ENCODE measurements at regions not wholly inside any gene's neighbourhood (a gene's known extent, or its start where the extent isn't known, plus 50 kb on each side); places are given as distances from the start of the nearest gene placed in this dataset.

DNA sequence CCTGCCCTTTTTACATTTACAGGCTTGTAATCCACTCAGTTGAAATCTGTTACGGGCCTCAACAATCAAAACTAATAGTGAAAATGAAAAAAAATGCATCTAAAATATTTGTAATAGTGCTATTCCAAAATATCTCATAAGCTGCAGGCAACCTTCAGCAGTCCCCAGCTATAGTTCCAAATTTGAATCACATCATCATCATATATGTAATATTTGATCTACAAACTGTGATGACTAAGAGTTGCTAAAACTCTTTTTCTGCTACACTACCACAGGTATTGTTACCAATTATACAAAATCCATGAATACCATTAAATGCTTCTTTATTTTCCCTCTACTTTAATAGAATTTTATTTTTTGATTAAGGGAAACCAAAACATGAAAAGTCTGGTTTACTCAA lies 121.4 kb upstream of the RFC3 start:
- Mint-ChIP-seq H3K4me3 (no peak overlapping the region), H3K36me3 (no peaks in the 10 kb centered on the region), H3K9me3 (peaks cover 3% of the 10 kb centered on the region in 2 donors), H3K4me1 (no peaks in the 10 kb centered on the region), H3K27ac (no peak overlapping the region), H3K27me3 (no peaks in the 10 kb centered on the region)
- ATAC-seq (replicated peaks) (no peak), DNase-seq (no peak)

DNA sequence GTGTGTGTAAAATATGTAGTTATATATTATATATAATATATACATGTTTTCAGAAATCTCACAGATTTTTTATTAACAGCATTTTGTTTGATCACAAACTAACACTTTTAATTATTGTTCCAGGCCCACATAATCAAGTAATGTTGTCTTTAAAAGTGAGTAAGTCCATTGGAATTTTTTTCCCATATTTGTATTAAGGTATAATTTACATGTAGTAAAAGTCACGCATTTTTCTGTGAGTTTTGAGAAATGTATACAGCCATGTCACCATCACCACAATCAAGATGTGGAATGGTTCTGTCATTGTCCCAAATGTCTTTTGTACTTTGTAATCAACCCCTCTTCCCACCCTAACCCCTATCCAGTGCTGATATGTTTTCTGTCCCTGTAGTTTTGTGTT lies 120.0 kb upstream of the RFC3 start:
- no peaks in the 10 kb centered on the region for H3K4me1 Mint-ChIP-seq
- no peak overlapping the region for H3K4me3 Mint-ChIP-seq
- peaks cover 3 to 8% of the 10 kb centered on the region in 2 donors for H3K27me3 Mint-ChIP-seq
- H3K36me3 Mint-ChIP-seq = no peaks in the 10 kb centered on the region
- H3K9me3 Mint-ChIP-seq = peaks cover 3 to 5% of the 10 kb centered on the region in 2 donors
- no peak for ATAC-seq (replicated peaks)
- DNase-seq = no peak
- no peak overlapping the region for H3K27ac Mint-ChIP-seq

DNA sequence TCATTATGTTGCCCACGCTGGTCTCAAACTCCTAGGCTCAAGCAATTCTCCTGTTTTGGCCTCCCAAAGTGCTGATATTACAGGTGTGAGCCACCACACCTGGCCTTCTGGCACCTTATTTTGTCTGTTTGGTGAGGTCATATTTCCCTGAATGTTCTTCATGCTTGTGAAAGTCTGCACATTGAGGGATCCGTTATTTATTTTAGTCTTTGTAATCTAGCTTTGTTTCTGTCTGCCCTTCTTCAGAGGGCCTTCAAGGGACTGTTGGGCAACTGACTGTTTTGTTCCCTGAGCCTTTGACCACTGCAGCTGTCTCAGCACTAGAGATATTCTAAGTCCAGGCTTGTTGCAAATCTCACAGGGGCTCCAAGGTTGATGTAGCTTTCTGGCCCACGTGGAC lies 110.5 kb upstream of the RFC3 start:
- Mint-ChIP-seq H3K4me1 (no peaks in the 10 kb centered on the region), H3K36me3 (peaks cover 10 to 16% of the 10 kb centered on the region in 2 donors), H3K27me3 (peaks cover 24 to 30% of the 10 kb centered on the region in 2 donors), H3K9me3 (peaks cover 25 to 27% of the 10 kb centered on the region in 2 donors), H3K4me3 (no peak overlapping the region), H3K27ac (no peak overlapping the region)
- no peak for DNase-seq
- ATAC-seq (replicated peaks) = no peak

DNA sequence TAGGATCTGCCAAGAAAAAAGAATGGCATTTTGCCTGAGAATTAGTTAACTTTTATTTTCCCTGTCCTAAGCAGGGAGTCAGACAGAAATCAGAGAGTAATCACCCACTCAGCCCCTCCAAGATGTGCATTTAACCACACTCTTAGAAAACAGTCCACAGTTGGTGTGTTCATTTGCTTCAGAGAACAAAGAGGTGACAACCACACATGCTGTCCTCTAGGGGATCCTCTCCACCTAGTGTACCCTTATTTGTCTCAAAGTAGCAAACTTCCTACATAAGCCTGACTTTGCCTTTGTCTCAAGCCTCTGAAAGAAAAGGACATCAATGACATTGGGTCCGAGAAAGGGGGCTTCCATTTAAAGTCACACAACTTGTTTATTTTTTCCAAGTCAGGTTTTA lies 107.0 kb upstream of the RFC3 start:
- peaks cover 10 to 15% of the 10 kb centered on the region in 2 donors for H3K27me3 Mint-ChIP-seq
- ATAC-seq (replicated peaks) (no peak), DNase-seq (no peak)
- peaks cover 6 to 7% of the 10 kb centered on the region in 2 donors for H3K36me3 Mint-ChIP-seq
- no peaks in the 10 kb centered on the region for H3K4me1 Mint-ChIP-seq
- peaks cover 12 to 16% of the 10 kb centered on the region in 2 donors for H3K9me3 Mint-ChIP-seq
- H3K4me3 Mint-ChIP-seq = no peak overlapping the region
- H3K27ac Mint-ChIP-seq = no peak overlapping the region

DNA sequence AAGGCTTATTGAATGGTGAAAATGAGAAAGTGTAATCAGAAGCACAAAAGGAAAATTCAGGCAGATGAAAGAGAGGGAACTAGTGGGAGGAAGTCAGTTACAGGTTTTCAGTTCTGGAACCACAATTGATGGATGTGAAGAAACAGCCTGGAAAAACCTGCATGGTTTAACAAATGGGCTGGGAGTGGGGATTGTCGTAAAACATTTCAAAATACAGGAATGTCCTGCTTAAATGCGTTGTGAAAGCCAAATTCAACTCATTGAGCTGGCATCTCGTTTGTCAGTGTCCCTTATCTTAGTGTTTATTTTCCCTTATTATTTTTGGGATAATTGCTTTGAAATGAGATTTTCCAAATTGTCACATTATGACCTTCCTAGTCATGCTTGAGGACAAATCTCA lies 106.5 kb upstream of the RFC3 start:
- DNase-seq (no peak), ATAC-seq (replicated peaks) (no peak)
- no peaks in the 10 kb centered on the region for H3K4me1 Mint-ChIP-seq
- peaks cover 9 to 15% of the 10 kb centered on the region in 2 donors for H3K27me3 Mint-ChIP-seq
- peaks cover 10 to 12% of the 10 kb centered on the region in 2 donors for H3K9me3 Mint-ChIP-seq
- H3K36me3 Mint-ChIP-seq = peaks cover 6% of the 10 kb centered on the region in 2 donors
- H3K27ac Mint-ChIP-seq = no peak overlapping the region
- H3K4me3 Mint-ChIP-seq = no peak overlapping the region

DNA sequence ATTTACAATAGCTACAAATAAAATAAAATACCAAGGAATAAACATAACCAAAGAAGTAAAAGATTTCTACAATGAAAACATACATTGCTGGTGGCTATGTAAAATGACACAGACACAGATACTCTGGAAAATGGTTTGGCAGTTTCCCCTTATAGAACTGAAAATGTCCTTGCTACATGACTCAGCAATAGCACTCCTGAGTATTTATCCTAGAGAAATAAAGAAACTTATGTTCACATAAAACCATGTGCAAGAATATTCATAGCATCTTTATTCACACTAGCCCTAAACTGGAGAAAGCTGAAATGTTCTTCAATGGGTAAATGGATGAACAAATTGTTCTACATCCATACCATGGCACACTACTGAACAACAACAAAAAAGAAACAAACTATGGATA lies 100.2 kb upstream of the RFC3 start:
- DNase-seq (no peak), ATAC-seq (replicated peaks) (no peak)
- H3K9me3 Mint-ChIP-seq = peaks cover 3 to 4% of the 10 kb centered on the region in 2 donors
- no peak overlapping the region for H3K4me3 Mint-ChIP-seq
- no peaks in the 10 kb centered on the region for H3K36me3 Mint-ChIP-seq
- peaks cover 5 to 16% of the 10 kb centered on the region in 2 donors for H3K27me3 Mint-ChIP-seq
- H3K27ac Mint-ChIP-seq = no peak overlapping the region
- H3K4me1 Mint-ChIP-seq = peaks cover 0 to 6% of the 10 kb centered on the region in 2 donors

DNA sequence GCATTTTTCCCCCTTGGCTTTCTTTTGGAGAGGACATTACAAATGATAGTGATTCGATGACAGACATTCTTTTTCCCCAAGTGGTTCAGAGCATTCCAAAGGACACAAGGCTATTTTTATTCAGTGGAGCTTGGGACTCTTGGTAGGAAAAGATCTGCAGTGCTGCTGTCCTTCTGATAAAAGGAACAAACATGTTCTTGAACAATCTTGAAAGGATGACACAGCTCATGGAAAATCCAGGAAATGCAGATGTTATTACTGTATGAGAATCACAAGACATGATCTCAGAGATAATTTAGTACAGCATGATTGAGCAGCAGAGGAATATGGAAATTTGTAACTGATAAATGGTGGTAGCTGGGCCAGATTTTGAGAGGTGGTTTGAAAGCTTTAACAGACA lies 96.2 kb upstream of the RFC3 start:
- ATAC-seq (replicated peaks) = no peak
- H3K4me3 Mint-ChIP-seq = no peak overlapping the region
- DNase-seq = no peak
- H3K9me3 Mint-ChIP-seq = no peaks in the 10 kb centered on the region
- H3K27ac Mint-ChIP-seq = no peak overlapping the region
- H3K4me1 Mint-ChIP-seq = peaks cover 0 to 11% of the 10 kb centered on the region in 2 donors
- H3K36me3 Mint-ChIP-seq = no peaks in the 10 kb centered on the region
- H3K27me3 Mint-ChIP-seq = peaks cover 0 to 41% of the 10 kb centered on the region in 2 donors

DNA sequence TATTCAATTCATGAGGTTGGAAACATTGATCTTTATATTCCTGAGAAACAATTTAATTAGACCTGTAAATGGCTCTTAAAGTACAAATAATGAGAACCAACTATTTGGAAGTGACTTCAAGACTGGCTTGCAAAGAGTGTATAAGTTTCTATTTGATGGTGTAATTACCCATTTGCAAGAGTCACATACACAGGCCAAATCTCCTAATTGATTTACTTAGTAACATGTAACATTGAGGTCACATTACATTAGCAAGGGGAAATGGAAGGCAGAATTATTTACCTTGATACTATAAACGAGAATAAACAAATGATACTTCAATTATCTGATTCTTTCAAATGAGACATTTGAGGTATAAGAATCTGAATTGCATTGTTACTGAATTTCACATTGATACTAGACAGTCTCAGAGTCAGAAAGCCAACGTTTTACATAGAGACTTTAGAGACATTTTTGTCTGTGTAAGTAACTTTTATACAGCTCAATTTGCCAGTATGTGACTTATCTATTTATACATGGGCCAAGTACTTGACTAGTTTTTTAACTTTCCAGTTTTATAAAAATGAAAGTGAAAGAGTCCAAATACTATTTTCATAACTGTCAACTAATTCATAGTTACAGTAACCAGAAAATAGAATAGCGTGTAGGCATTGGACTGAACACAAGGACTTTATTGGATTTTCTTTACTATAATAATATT lies 95.6 kb upstream of the RFC3 start:
- no peak overlapping the region for H3K4me3 Mint-ChIP-seq
- H3K9me3 Mint-ChIP-seq = no peaks in the 10 kb centered on the region
- DNase-seq = no peak
- no peak overlapping the region for H3K27ac Mint-ChIP-seq
- ATAC-seq (replicated peaks) = no peak
- H3K27me3 Mint-ChIP-seq = peaks cover 0 to 41% of the 10 kb centered on the region in 2 donors
- no peaks in the 10 kb centered on the region for H3K36me3 Mint-ChIP-seq
- H3K4me1 Mint-ChIP-seq = peaks cover 0 to 11% of the 10 kb centered on the region in 2 donors

DNA sequence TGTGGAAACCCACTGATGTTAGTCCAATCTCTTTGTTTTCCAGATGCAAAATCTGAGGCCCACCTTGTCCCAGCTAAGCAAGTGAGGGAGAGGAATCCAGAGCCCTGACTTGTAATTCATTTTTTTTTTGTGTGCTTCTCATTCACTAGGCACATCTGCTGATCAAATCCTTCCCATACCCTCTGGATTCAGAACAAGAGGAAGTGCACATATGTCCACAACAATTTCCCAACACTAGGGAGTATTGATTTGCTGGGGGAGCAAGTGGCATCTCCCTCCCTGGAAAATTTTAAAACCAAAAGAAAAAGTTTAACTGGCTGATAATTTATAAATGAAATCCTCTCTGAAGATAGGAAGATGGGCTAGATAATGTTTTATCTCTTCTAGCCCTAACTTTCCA lies 94.6 kb upstream of the RFC3 start:
- no peak overlapping the region for H3K4me3 Mint-ChIP-seq
- ATAC-seq (replicated peaks) = no peak
- peaks cover 0 to 35% of the 10 kb centered on the region in 2 donors for H3K27me3 Mint-ChIP-seq
- H3K9me3 Mint-ChIP-seq = no peaks in the 10 kb centered on the region
- no peaks in the 10 kb centered on the region for H3K36me3 Mint-ChIP-seq
- no peak for DNase-seq
- peaks cover 4 to 20% of the 10 kb centered on the region in 2 donors for H3K4me1 Mint-ChIP-seq
- no peak overlapping the region for H3K27ac Mint-ChIP-seq

DNA sequence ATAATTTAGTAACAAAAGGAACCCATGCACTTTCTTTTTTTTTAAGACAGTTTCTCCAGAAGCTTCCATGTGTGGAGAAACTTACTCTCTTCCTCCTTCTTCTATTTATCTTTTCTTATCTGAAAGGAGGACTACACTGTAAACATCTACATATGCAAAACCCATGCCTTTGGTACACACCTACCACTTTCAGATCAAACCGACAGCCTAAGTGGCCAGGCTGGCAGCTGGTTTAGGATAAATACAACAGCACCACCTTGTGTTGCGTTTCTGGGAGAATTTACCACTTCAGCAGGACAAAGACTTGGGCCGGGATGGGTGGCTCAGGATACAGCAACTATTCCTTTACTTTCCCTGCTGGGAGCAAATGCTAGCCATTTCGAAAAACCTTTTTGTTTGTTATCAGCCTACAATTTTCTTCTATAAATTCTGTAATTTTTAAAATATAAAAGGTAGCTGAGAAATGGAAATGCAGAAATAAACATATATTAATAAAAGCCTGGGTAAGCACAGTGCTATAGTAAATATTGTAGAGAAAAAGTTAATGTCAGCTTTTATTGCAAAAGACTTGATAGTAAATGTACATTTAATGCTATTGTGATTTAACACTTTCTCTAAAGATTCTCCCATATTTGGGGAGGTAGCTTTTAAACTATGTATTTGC lies 94.0 kb upstream of the RFC3 start:
- H3K36me3 Mint-ChIP-seq = no peaks in the 10 kb centered on the region
- H3K27me3 Mint-ChIP-seq = peaks cover 0 to 34% of the 10 kb centered on the region in 2 donors
- H3K4me1 Mint-ChIP-seq = peaks cover 9 to 25% of the 10 kb centered on the region in 2 donors
- peak; percentile 43 for DNase-seq
- no peaks in the 10 kb centered on the region for H3K9me3 Mint-ChIP-seq
- H3K4me3 Mint-ChIP-seq = no peak overlapping the region
- H3K27ac Mint-ChIP-seq = no peak overlapping the region
- ATAC-seq (replicated peaks) = peak; percentile 76

DNA sequence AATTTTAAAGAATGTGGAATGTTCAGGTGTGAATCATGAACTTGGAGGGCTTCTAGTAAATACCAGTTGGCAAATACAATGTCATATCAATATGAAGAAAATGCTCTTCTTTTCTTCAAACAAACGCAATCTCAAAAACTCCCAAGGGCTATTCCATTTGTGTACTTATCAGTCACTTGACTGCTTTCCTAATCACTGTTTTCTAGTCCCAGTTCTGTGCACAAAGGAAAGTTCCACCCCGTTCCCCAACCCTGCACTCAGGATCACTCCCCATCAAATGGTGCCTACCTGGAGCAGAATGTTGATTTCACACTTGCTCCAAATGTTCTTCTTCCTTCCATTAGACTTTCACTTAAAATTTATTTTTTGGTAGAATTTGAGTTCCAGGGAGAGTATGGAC lies 92.6 kb upstream of the RFC3 start:
- no peaks in the 10 kb centered on the region for H3K9me3 Mint-ChIP-seq
- no peak for ATAC-seq (replicated peaks)
- peaks cover 6 to 35% of the 10 kb centered on the region in 2 donors for H3K27me3 Mint-ChIP-seq
- H3K36me3 Mint-ChIP-seq = no peaks in the 10 kb centered on the region
- DNase-seq = no peak
- peaks cover 15 to 40% of the 10 kb centered on the region in 2 donors for H3K4me1 Mint-ChIP-seq
- no peak overlapping the region for H3K4me3 Mint-ChIP-seq
- H3K27ac Mint-ChIP-seq = no peak overlapping the region

DNA sequence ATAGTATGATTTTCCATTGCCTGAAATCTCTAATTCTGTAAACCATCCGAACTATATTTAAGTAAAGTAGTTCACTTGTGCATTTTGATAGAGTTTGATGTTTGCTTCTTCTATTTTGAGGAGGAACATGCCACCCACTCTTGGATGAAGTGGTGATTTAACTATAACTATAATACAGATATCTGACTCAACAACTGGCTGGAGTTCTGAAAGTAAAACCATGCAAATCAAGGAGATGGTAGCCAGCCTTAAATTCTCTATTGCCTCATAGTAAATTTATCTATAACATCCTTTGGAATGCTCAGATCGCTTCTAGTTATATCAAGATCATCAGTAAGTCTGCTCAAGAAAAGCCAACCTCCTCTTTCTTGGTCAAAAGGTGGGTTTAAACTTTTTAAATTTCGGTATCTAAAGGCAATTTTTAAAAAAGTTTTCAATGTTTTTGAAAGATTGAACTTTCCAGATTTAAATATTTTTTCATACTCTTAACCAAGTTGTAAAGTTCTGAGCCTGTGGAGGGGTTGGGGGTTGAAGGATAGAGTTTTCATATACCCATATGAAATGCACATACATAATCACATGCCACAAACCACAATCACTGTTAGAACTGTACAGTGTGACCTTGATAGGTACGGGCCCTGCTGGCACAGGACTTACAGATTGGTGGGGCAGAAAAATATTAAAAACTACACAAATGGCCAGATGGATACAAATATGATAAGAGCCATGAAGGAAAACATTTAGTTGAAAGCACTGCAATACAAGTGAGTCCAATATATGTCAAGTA lies 90.5 kb upstream of the RFC3 start:
- H3K4me1 Mint-ChIP-seq = peaks cover 20 to 42% of the 10 kb centered on the region in 2 donors
- ATAC-seq (replicated peaks) (no peak), DNase-seq (no peak)
- no peaks in the 10 kb centered on the region for H3K9me3 Mint-ChIP-seq
- no peak overlapping the region for H3K27ac Mint-ChIP-seq
- no peak overlapping the region for H3K4me3 Mint-ChIP-seq
- peaks cover 0 to 2% of the 10 kb centered on the region in 2 donors for H3K36me3 Mint-ChIP-seq
- peaks cover 22 to 53% of the 10 kb centered on the region in 2 donors for H3K27me3 Mint-ChIP-seq

DNA sequence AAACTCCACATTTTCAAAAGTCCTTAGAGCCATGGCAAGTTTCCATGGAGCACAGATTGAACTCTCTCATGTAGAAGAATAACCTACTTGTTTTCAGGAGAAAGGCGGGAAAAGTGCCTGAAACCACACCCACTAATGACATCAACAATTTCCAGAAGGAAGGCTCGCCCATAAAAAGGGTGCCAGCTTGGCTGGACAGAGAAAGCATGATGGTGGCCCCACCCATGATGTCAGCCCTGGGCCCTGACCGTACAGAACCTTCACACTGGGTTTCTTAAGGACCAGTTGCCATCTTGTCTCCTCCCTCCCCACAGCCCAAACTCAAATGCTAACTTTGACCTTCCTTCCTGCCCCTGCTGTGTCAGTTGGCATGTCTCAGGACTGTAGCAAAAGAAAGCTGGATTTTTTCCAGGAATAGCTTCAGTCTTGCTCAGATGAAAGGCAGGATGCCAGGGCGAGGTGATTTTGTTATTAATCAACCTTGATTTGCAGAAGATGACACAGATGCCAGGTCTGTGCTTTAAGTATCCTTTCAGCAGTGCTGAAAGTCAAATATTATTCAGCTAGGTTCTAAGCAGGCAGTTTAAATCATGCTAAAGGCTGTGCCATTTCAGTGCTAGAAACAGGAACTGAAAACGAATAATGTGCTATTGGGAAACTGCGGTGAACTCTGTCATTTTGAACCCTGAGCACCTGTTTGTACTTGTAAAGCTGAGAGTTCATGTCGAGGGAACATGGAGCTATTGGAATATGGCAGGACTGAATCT lies 89.5 kb upstream of the RFC3 start:
- Mint-ChIP-seq H3K27ac (peak overlapping the region; percentile 63), H3K4me3 (peak overlapping the region in 1 of 2 donors; percentile 15), H3K36me3 (peaks cover 0 to 2% of the 10 kb centered on the region in 2 donors), H3K27me3 (peaks cover 24 to 53% of the 10 kb centered on the region in 2 donors), H3K9me3 (no peaks in the 10 kb centered on the region), H3K4me1 (peaks cover 20 to 40% of the 10 kb centered on the region in 2 donors)
- DNase-seq (peak; percentile 48), ATAC-seq (replicated peaks) (peak; percentile 92 to 93)

DNA sequence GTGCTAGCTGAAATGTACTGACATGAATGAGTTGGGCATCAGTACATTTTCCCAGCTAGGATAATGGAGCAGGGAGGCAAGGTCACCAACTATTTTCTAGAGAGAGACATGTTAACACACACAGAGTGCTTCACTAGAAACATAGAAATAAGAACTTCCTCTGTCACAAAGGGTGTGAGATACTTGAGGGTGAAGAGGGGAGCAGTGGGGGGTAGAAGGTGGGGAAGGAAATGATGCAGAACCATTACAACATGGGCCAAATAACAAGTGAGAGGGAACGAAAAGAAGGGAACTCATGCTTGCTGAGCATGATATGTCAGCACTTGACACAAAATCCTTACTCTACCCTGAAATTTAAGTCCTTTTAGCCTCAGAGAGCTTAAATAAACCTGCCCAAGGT lies 87.8 kb upstream of the RFC3 start:
- Mint-ChIP-seq H3K27me3 (peaks cover 31 to 53% of the 10 kb centered on the region in 2 donors), H3K4me3 (no peak overlapping the region), H3K36me3 (peaks cover 0 to 2% of the 10 kb centered on the region in 2 donors), H3K4me1 (peaks cover 20 to 36% of the 10 kb centered on the region in 2 donors), H3K9me3 (no peaks in the 10 kb centered on the region), H3K27ac (no peak overlapping the region)
- DNase-seq (no peak), ATAC-seq (replicated peaks) (peak in 1 of 2 donors; percentile 50)

Data from stimulated activated naive B cell treated with anti-CD40 and anti-IgM and Interleukin-4, amounts not matched to agents 10 μg/mL and 1 μg/mL and 100 μg/mL, for 72 hours (primary cell).